ENCODE measurements at regions not wholly inside any gene's neighbourhood (a gene's known extent, or its start where the extent isn't known, plus 50 kb on each side); places are given as distances from the start of the nearest gene placed in this dataset.

DNA sequence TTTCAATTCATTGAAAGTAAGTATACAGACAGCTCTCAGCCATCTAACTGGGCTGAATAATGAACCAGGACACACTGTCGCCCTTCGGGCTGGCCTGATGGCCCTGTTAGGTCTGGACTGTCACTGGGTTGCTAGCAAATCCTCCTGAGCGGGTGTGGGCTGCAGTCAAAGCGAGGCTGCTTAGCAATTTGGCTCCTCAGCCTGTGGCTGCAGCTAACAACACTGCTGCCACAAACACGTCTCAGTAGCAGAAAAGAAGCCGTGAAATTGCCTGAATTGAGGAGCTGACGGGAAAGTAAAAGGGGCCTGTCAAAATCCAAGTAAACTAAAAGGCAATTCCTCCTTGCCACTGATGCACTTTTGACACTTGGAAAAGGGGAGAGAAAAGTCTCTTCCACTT lies 72.8 kb downstream of the SMIM20 start:
- no peak for TF ChIP-seq ZFP3 (CRISPR knock-in tag; IDR thresholded peaks at IDR 0.05)
- no peak for TF ChIP-seq ARNTL (CRISPR knock-in tag; IDR thresholded peaks at IDR 0.05; ENCODE audit: borderline replicate concordance, low read depth)
- no peak for TF ChIP-seq TOX (CRISPR knock-in tag; IDR thresholded peaks at IDR 0.05; ENCODE audit: borderline replicate concordance)
- TF ChIP-seq ZNF565 (CRISPR knock-in tag; conservative IDR thresholded peaks at IDR 0.05; ENCODE audit: low read depth), result no peak
- no peak for TF ChIP-seq ZNF8 (CRISPR knock-in tag; IDR thresholded peaks at IDR 0.05)
- TF ChIP-seq, protein P1, sequence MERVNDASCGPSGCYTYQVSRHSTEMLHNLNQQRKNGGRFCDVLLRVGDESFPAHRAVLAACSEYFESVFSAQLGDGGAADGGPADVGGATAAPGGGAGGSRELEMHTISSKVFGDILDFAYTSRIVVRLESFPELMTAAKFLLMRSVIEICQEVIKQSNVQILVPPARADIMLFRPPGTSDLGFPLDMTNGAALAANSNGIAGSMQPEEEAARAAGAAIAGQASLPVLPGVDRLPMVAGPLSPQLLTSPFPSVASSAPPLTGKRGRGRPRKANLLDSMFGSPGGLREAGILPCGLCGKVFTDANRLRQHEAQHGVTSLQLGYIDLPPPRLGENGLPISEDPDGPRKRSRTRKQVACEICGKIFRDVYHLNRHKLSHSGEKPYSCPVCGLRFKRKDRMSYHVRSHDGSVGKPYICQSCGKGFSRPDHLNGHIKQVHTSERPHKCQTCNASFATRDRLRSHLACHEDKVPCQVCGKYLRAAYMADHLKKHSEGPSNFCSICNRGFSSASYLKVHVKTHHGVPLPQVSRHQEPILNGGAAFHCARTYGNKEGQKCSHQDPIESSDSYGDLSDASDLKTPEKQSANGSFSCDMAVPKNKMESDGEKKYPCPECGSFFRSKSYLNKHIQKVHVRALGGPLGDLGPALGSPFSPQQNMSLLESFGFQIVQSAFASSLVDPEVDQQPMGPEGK (CRISPR knock-in tag; IDR thresholded peaks at IDR 0.05; ENCODE audit: borderline replicate concordance), result no peak
- no peak for TF ChIP-seq ZNF70 (CRISPR knock-in tag; IDR thresholded peaks at IDR 0.05)
- no peak for TF ChIP-seq SNAI2 (CRISPR knock-in tag; IDR thresholded peaks at IDR 0.05)
